H9 (cell line): ENCODE measurements at regions not wholly inside any gene's neighbourhood (a gene's known extent, or its start where the extent isn't known, plus 50 kb on each side); places are given as distances from the start of the nearest gene placed in this dataset.

Experiments
- DNase-seq: peaks from one replicate; pipeline ENCODE4 v3.0.0-alpha.2; 2017
- H2AFZ ChIP-seq: one replicate; pipeline ENCODE4 v1.6.1; 2013; ENCODE audit warnings: mild to moderate bottlenecking, low read length, control low read depth, moderate library complexity
- H2AK5ac ChIP-seq: 2 replicates; pipeline ENCODE4 v1.6.1; 2013; ENCODE audit warnings: low read length, control low read depth, mixed read lengths; ENCODE audit not compliant: insufficient read length
- H2BK120ac ChIP-seq: one replicate; pipeline ENCODE4 v1.6.1; 2013; ENCODE audit warnings: low read depth, mild to moderate bottlenecking, low read length, control low read depth, inconsistent platforms; ENCODE audit not compliant: poor library complexity, severe bottlenecking
- H2BK12ac ChIP-seq: 2 replicates; pipeline ENCODE4 v1.6.1; 2013; ENCODE audit warnings: low read length, control low read depth, mixed read lengths, low read depth; ENCODE audit not compliant: insufficient read length
- H2BK15ac ChIP-seq: 2 replicates; pipeline ENCODE4 v1.6.1; 2013; ENCODE audit warnings: low read depth, low read length, control low read depth
- H2BK20ac ChIP-seq: one replicate; pipeline ENCODE4 v1.6.1; 2013; ENCODE audit warnings: low read depth, mild to moderate bottlenecking, low read length, control low read depth, inconsistent platforms; ENCODE audit not compliant: poor library complexity, severe bottlenecking
- H2BK5ac ChIP-seq: 2 replicates; pipeline ENCODE4 v1.6.1; 2013; ENCODE audit warnings: low read length, control low read depth, mixed read lengths; ENCODE audit not compliant: insufficient read length
- H3K14ac ChIP-seq: 2 replicates; pipeline ENCODE4 v1.6.1; 2013; ENCODE audit warnings: low read length, control low read depth; ENCODE audit not compliant: insufficient read depth
- H3K18ac ChIP-seq: 2 replicates; pipeline ENCODE4 v1.6.1; 2013; ENCODE audit warnings: low read depth, mild to moderate bottlenecking, mixed read lengths, low read length, control low read depth; ENCODE audit not compliant: insufficient read length
- H3K23ac ChIP-seq: 2 replicates; pipeline ENCODE4 v1.6.1; 2013; ENCODE audit warnings: low read length, control low read depth, mixed read lengths, low read depth; ENCODE audit not compliant: insufficient read length
- H3K23me2 ChIP-seq: 2 replicates; pipeline ENCODE4 v1.6.1; 2013; ENCODE audit warnings: low read depth, mild to moderate bottlenecking, mixed read lengths, low read length, control low read depth; ENCODE audit not compliant: insufficient read length, poor library complexity, severe bottlenecking
- H3K27ac ChIP-seq: 2 replicates; pipeline ENCODE4 v1.5.1; 2013; ENCODE audit warnings: low read length, control low read depth, mixed read lengths, low read depth; ENCODE audit not compliant: insufficient read length
- H3K27me3 ChIP-seq: 2 replicates; pipeline ENCODE4 v1.6.1; 2013; ENCODE audit warnings: low read length, control low read depth, inconsistent platforms; ENCODE audit not compliant: insufficient read depth
- H3K4ac ChIP-seq: 2 replicates; pipeline ENCODE4 v1.6.1; 2013; ENCODE audit warnings: low read depth, mild to moderate bottlenecking, control low read depth, inconsistent platforms, low read length, moderate library complexity
- H3K4me1 ChIP-seq: 2 replicates; pipeline ENCODE4 v1.6.1; 2013; ENCODE audit warnings: low read length, control low read depth, inconsistent platforms; ENCODE audit not compliant: insufficient read depth
- H3K4me2 ChIP-seq: 2 replicates; pipeline ENCODE4 v1.6.1; 2013; ENCODE audit warnings: low read length, control low read depth, mixed read lengths; ENCODE audit not compliant: insufficient read length, insufficient read depth
- H3K56ac ChIP-seq: 2 replicates; pipeline ENCODE4 v1.6.1; 2013; ENCODE audit warnings: low read depth, mild to moderate bottlenecking, mixed read lengths, low read length, control low read depth; ENCODE audit not compliant: insufficient read length
- H3K79me1 ChIP-seq: 2 replicates; pipeline ENCODE4 v1.6.1; 2013; ENCODE audit warnings: low read depth, mild to moderate bottlenecking, moderate library complexity, low read length, control low read depth, inconsistent platforms; ENCODE audit not compliant: insufficient read depth, poor library complexity, severe bottlenecking
- H3K79me2 ChIP-seq: 2 replicates; pipeline ENCODE4 v1.6.1; 2013; ENCODE audit warnings: low read length, control low read depth, inconsistent platforms; ENCODE audit not compliant: insufficient read depth
- H3K9ac ChIP-seq: 2 replicates; pipeline ENCODE4 v1.6.1; 2013; ENCODE audit warnings: low read length, control low read depth, mixed read lengths; ENCODE audit not compliant: insufficient read length; ENCODE audit errors: extremely low read depth
- H3K9me3 ChIP-seq: one replicate; pipeline ENCODE4 v1.6.1; 2013; ENCODE audit warnings: low read depth, low read length, inconsistent platforms; ENCODE audit not compliant: control insufficient read depth
- H3T11ph ChIP-seq: one replicate; pipeline ENCODE4 v1.6.1; 2013; ENCODE audit warnings: mild to moderate bottlenecking, low read length, control low read depth, inconsistent platforms
- H4K20me1 ChIP-seq: one replicate; pipeline ENCODE4 v1.6.1; 2013; ENCODE audit not compliant: control insufficient read depth, insufficient read length, insufficient read depth
- H4K5ac ChIP-seq: 2 replicates; pipeline ENCODE4 v1.6.1; 2013; ENCODE audit warnings: low read depth, mild to moderate bottlenecking, mixed read lengths, low read length, control low read depth; ENCODE audit not compliant: insufficient read length
- H4K8ac ChIP-seq: replicated peaks from 2 replicates; pipeline ENCODE4 v1.6.1; 2013; ENCODE audit warnings: low read length, control low read depth, mixed read lengths, low read depth; ENCODE audit not compliant: insufficient read length
- H4K91ac ChIP-seq: 2 replicates; pipeline ENCODE4 v1.6.1; 2013; ENCODE audit warnings: low read depth, mild to moderate bottlenecking, moderate library complexity, mixed read lengths, low read length, control low read depth; ENCODE audit not compliant: insufficient read length
- H3K27ac Mint-ChIP-seq, 3 experiments: 2 replicates in 2 of 3; 3 replicates in 1 of 3; pipeline ENCODE4 v1.8.0; 2020 to 2021; ENCODE audit warnings: mixed read lengths in 3 of 3, mild to moderate bottlenecking in 1 of 3, moderate library complexity in 1 of 3
- H3K27me3 Mint-ChIP-seq: 2 replicates; pipeline ENCODE4 v1.8.0; 2021; ENCODE audit warnings: low read depth, mild to moderate bottlenecking, moderate library complexity, mixed read lengths
- H3K36me3 Mint-ChIP-seq, 3 experiments: 2 replicates in 2 of 3; 3 replicates in 1 of 3; pipeline ENCODE4 v1.8.0; 2020 to 2021; ENCODE audit warnings: low read depth in 3 of 3, mixed read lengths in 3 of 3; ENCODE audit not compliant: insufficient read depth in 1 of 3
- H3K4me1 Mint-ChIP-seq, 2 experiments: 2 replicates each; pipeline ENCODE4 v1.8.0; 2020; ENCODE audit warnings: mixed read lengths in 2 of 2
- H3K4me3 Mint-ChIP-seq, 2 experiments: 2 replicates in 1 of 2; 3 replicates in 1 of 2; pipeline ENCODE4 v1.8.0; 2020 to 2021; ENCODE audit warnings: mild to moderate bottlenecking in 2 of 2, mixed read lengths in 2 of 2, moderate library complexity in 1 of 2
- H3K9me3 Mint-ChIP-seq, 2 experiments: 2 replicates in 1 of 2; 3 replicates in 1 of 2; pipeline ENCODE4 v1.8.0; 2020; ENCODE audit warnings: mild to moderate bottlenecking in 2 of 2, mixed read lengths in 2 of 2, moderate library complexity in 1 of 2
- WGBS: extraction: QIAGEN DNeasy Blood & Tissue Kit; methylation state at CpG from one replicate; pipeline ENCODE4 v1.1.7; 2013; ENCODE audit warnings: missing lambda C conversion rate, low lambda C conversion rate, mixed read lengths; ENCODE audit not compliant: insufficient read length; ENCODE audit errors: extremely low coverage; 5-methylcytosine and 5-hydroxymethylcytosine counted together
- TF ChIP-seq, protein P1 (sequence below): fragments of 200-600 bp; sonication (generic); conservative IDR thresholded peaks from 3 replicates; pipeline ENCODE4 v1.8.0; 2021; ENCODE audit warnings: antibody characterized with exemption, mild to moderate bottlenecking

GRCh38 chr1:81358151-81358550, 442.6 kb upstream of the ADGRL2 start:
- Histone ChIP-seq H2BK20ac (no peak overlapping the region), H3T11ph (no peak overlapping the region), H3K27me3 (no peaks in the 10 kb centered on the region), H3K18ac (no peak overlapping the region), H3K79me2 (no peaks in the 10 kb centered on the region), H4K5ac (no peak overlapping the region), H2BK120ac (no peak overlapping the region), H3K4me2 (no peak overlapping the region), H3K23ac (no peak overlapping the region), H4K91ac (no peak overlapping the region), H3K56ac (no peak overlapping the region), H3K27ac (no peak overlapping the region), H3K4me1 (no peaks in the 10 kb centered on the region; the same call in 1 of the 2 replicates), H3K14ac (no peak overlapping the region), H3K79me1 (no peaks in the 10 kb centered on the region), H3K9me3 (no peaks in the 10 kb centered on the region), H2BK12ac (no peak overlapping the region), H3K23me2 (no peaks in the 10 kb centered on the region), H2AK5ac (no peak overlapping the region), H3K9ac (no peak overlapping the region), H2AFZ (no peak overlapping the region), H3K4ac (no peak overlapping the region), H2BK15ac (no peak overlapping the region), H4K8ac (no peak overlapping the region), H4K20me1 (no peaks in the 10 kb centered on the region), H2BK5ac (no peak overlapping the region)
- Mint-ChIP-seq H3K4me3 (no peak overlapping the region), H3K27ac (no peak overlapping the region), H3K36me3 (peaks cover 0 to 4% (median 4%) of the 10 kb centered on the region in 3 experiments; a peak in 3 of 7 replicates), H3K4me1 (peaks cover 2 to 7% of the 10 kb centered on the region in 2 experiments; a peak in 3 of 4 replicates), H3K27me3 (no peaks in the 10 kb centered on the region), H3K9me3 (no peaks in the 10 kb centered on the region)
- DNase-seq = no peak
- TF ChIP-seq, protein P1, sequence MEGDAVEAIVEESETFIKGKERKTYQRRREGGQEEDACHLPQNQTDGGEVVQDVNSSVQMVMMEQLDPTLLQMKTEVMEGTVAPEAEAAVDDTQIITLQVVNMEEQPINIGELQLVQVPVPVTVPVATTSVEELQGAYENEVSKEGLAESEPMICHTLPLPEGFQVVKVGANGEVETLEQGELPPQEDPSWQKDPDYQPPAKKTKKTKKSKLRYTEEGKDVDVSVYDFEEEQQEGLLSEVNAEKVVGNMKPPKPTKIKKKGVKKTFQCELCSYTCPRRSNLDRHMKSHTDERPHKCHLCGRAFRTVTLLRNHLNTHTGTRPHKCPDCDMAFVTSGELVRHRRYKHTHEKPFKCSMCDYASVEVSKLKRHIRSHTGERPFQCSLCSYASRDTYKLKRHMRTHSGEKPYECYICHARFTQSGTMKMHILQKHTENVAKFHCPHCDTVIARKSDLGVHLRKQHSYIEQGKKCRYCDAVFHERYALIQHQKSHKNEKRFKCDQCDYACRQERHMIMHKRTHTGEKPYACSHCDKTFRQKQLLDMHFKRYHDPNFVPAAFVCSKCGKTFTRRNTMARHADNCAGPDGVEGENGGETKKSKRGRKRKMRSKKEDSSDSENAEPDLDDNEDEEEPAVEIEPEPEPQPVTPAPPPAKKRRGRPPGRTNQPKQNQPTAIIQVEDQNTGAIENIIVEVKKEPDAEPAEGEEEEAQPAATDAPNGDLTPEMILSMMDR = no peak
- WGBS = no CpG with 5 or more reads among the region's 1 CpG
